Uterus (tissue), 2 donors: ENCODE measurements at regions not wholly inside any gene's neighbourhood (a gene's known extent, or its start where the extent isn't known, plus 50 kb on each side); places are given as distances from the start of the nearest gene placed in this dataset.

Source experiments
- CTCF ChIP-seq, 4 experiments: fragments of 200-600 bp in 2 of 4; fragments of 450-650 bp in 2 of 4; sonication (generic) in 2 of 4; IDR thresholded peaks; one replicate each; pipeline ENCODE4 v1.5.1; 2016 to 2019; ENCODE audit warnings: antibody characterized with exemption in 4 of 4, mild to moderate bottlenecking in 2 of 4, moderate library complexity in 1 of 4
- POLR2A ChIP-seq, 2 donors: fragments of 450-650 bp; IDR thresholded peaks; one replicate each; pipeline ENCODE4 v1.6.1; 2016; ENCODE audit warnings: antibody characterized with exemption in 2 of 2, mild to moderate bottlenecking in 1 of 2, moderate library complexity in 1 of 2

- TF ChIP-seq CTCF (IDR thresholded peaks at IDR 0.05) (no peak), POLR2A (IDR thresholded peaks at IDR 0.05) (no peak)
Measured at GRCh38 chr1:29687166-29687565, 450.8 kb downstream of the PTPRU start.
